Endothelial cell (in vitro differentiated cells): ENCODE measurements at regions not wholly inside any gene's neighbourhood (a gene's known extent, or its start where the extent isn't known, plus 50 kb on each side); places are given as distances from the start of the nearest gene placed in this dataset.

Experiments
- DNase-seq: peaks from one replicate; pipeline ENCODE4 v3.0.0; 2021; ENCODE audit warnings: low spot score
- H3K27ac Mint-ChIP-seq: one replicate; pipeline ENCODE4 v1.8.0; 2021; ENCODE audit warnings: mixed read lengths, inconsistent platforms; ENCODE audit not compliant: unreplicated experiment
- H3K27me3 Mint-ChIP-seq: one replicate; pipeline ENCODE4 v1.8.0; 2021; ENCODE audit warnings: mild to moderate bottlenecking, moderate library complexity, mixed read lengths, inconsistent platforms; ENCODE audit not compliant: unreplicated experiment
- H3K36me3 Mint-ChIP-seq: one replicate; pipeline ENCODE4 v1.8.0; 2021; ENCODE audit warnings: mild to moderate bottlenecking, low read depth, mixed read lengths, inconsistent platforms; ENCODE audit not compliant: unreplicated experiment
- H3K4me1 Mint-ChIP-seq: one replicate; pipeline ENCODE4 v1.8.0; 2021; ENCODE audit warnings: mild to moderate bottlenecking, mixed read lengths, inconsistent platforms; ENCODE audit not compliant: unreplicated experiment
- H3K4me3 Mint-ChIP-seq: one replicate; pipeline ENCODE4 v1.8.0; 2021; ENCODE audit warnings: mild to moderate bottlenecking, mixed read lengths, inconsistent platforms; ENCODE audit not compliant: unreplicated experiment
- H3K9me3 Mint-ChIP-seq: one replicate; pipeline ENCODE4 v1.8.0; 2021; ENCODE audit warnings: mixed read lengths, inconsistent platforms; ENCODE audit not compliant: unreplicated experiment
- CTCF ChIP-seq: fragments of 200-600 bp; sonication (generic); IDR thresholded peaks from one replicate; pipeline ENCODE4 v1.5.0; 2021; ENCODE audit warnings: antibody characterized with exemption; ENCODE audit not compliant: unreplicated experiment

DNA sequence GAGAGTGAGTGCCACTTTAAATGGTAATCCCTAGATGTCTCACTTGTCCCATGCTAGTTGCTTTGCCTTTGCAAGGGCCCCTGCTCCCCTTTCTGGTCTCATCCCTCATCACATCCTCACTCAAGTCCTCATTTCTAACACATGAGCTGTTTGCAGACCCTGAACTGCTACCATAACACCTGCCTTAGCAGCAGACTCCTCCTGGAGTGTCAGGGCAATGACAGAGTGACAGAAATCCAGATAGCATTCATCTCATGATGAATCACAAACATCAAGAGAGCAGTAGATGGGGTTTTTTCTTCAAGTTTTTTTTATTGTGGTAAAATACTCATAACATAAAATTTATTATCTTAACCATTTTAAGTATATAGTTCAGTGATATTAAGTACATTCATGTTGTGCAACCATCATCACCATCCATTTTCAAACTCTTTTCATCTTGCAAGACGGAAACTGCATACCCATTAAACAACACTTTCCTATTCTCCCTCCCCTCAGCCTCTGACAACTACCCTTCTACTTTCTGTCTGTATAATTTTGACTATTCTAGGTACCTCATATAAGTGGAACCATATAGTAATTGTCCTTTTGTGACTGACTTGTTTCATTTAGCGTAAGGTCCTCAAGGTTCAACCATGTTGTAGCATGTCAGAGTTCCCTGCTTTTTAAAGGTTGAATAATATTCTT is 133.2 kb upstream of the RPS6KA3 start:
- Mint-ChIP-seq H3K4me3 (no peak overlapping the region), H3K27me3 (no peaks in the 10 kb centered on the region), H3K4me1 (peaks cover 5% of the 10 kb centered on the region), H3K36me3 (no peaks in the 10 kb centered on the region), H3K9me3 (no peaks in the 10 kb centered on the region), H3K27ac (no peak overlapping the region)
- DNase-seq, result no peak
- no peak for TF ChIP-seq CTCF

- no peak for DNase-seq
- peaks cover 5% of the 10 kb centered on the region for H3K4me1 Mint-ChIP-seq
Observed at GRCh38 chrX:20397587-20397986, 130.9 kb upstream of the RPS6KA3 start.

GRCh38 chrX:20394451-20394850 is 127.7 kb upstream of the RPS6KA3 start:
- Mint-ChIP-seq H3K27ac (no peak overlapping the region), H3K36me3 (no peaks in the 10 kb centered on the region), H3K4me1 (peaks cover 5% of the 10 kb centered on the region), H3K9me3 (no peaks in the 10 kb centered on the region), H3K27me3 (no peaks in the 10 kb centered on the region), H3K4me3 (no peak overlapping the region)
- no peak for DNase-seq
- TF ChIP-seq CTCF, result no peak

More at GRCh38 chrX:20397587-20397986, 130.9 kb upstream of the RPS6KA3 start:
- no peak for TF ChIP-seq CTCF
- Mint-ChIP-seq H3K4me3 (no peak overlapping the region), H3K27me3 (no peaks in the 10 kb centered on the region), H3K36me3 (no peaks in the 10 kb centered on the region), H3K27ac (no peak overlapping the region), H3K9me3 (no peaks in the 10 kb centered on the region)

- DNase-seq, result no peak
- H3K4me1 Mint-ChIP-seq, result peaks cover under 1% of the 10 kb centered on the region
- no peaks in the 10 kb centered on the region for H3K27me3 Mint-ChIP-seq
- H3K27ac Mint-ChIP-seq, result no peak overlapping the region
- H3K36me3 Mint-ChIP-seq, result no peaks in the 10 kb centered on the region
- no peak overlapping the region for H3K4me3 Mint-ChIP-seq
- H3K9me3 Mint-ChIP-seq, result no peaks in the 10 kb centered on the region
- no peak for TF ChIP-seq CTCF
Observed at GRCh38 chrX:20393944-20394343, 127.2 kb upstream of the RPS6KA3 start.

DNA sequence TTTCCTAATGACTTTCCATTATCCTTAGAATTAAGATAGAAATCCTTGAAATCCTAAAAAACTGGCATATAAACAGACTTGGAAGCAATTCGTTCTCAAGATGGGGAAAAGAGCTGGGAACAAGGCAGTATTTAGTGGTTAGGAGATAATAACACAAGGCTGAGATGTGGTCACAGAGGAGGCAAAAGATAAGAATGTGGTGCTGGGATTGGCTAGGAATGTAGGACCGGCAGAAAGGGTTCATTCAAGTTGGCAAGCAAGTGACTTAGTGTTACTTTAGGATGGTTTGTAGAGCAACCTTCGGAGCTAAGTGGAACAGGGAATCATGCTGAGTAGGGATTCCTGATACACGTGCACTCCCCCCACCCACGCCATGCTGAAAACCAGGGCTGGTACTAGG is 121.9 kb upstream of the RPS6KA3 start:
- Mint-ChIP-seq H3K9me3 (no peaks in the 10 kb centered on the region), H3K27ac (no peak overlapping the region), H3K27me3 (no peaks in the 10 kb centered on the region), H3K4me1 (no peaks in the 10 kb centered on the region), H3K4me3 (no peak overlapping the region), H3K36me3 (no peaks in the 10 kb centered on the region)
- DNase-seq, result no peak
- no peak for TF ChIP-seq CTCF
